ENCODE measurements at regions not wholly inside any gene's neighbourhood (a gene's known extent, or its start where the extent isn't known, plus 50 kb on each side); places are given as distances from the start of the nearest gene placed in this dataset.
"Not testable (repeated sequence)": the region's sequence is repeated elsewhere in the genome, so short reads cannot be mapped to it uniquely, and the experiment has no call there.

- no peak for FAIRE-seq
- no peak for DNase-seq (ENCODE audit: extremely low spot score, insufficient read length, low read depth)
Measured at GRCh38 chr5:120124031-120124430, 340.1 kb upstream of the PRR16 start.

- DNase-seq (ENCODE audit: extremely low spot score, insufficient read length, low read depth), result no peak
- FAIRE-seq, result no peak
Measured at GRCh38 chr5:120124961-120125360, 339.1 kb upstream of the PRR16 start.

- not testable (repeated sequence) for DNase-seq (ENCODE audit: extremely low spot score, insufficient read length, low read depth); FAIRE-seq
Measured at GRCh38 chr5:120132347-120132746, 331.8 kb upstream of the PRR16 start.

GRCh38 chr5:120134944-120135343 is 329.2 kb upstream of the PRR16 start:
- no peak for FAIRE-seq
- DNase-seq (ENCODE audit: extremely low spot score, insufficient read length, low read depth), result no peak

- FAIRE-seq (no peak), DNase-seq (ENCODE audit: extremely low spot score, insufficient read length, low read depth) (no peak)
Measured at GRCh38 chr5:120137582-120137981, 326.5 kb upstream of the PRR16 start.

- FAIRE-seq, result no peak
Measured at GRCh38 chr5:120139039-120139438, 325.1 kb upstream of the PRR16 start.

GRCh38 chr5:120140501-120140900 is 323.6 kb upstream of the PRR16 start:
- FAIRE-seq (no peak), DNase-seq (ENCODE audit: extremely low spot score, insufficient read length, low read depth) (no peak)

More at GRCh38 chr5:120139039-120139438, 325.1 kb upstream of the PRR16 start:
- no peak for DNase-seq (ENCODE audit: extremely low spot score, insufficient read length, low read depth)

GRCh38 chr5:120141076-120141475 is 323.0 kb upstream of the PRR16 start:
- DNase-seq (ENCODE audit: extremely low spot score, insufficient read length, low read depth) (no peak), FAIRE-seq (no peak)

- DNase-seq (ENCODE audit: extremely low spot score, insufficient read length, low read depth), result no peak
Measured at GRCh38 chr5:120146787-120147186, 317.3 kb upstream of the PRR16 start.

GRCh38 chr5:120147911-120148310 is 316.2 kb upstream of the PRR16 start:
- DNase-seq (ENCODE audit: extremely low spot score, insufficient read length, low read depth); FAIRE-seq: not testable (repeated sequence)

More at GRCh38 chr5:120146787-120147186, 317.3 kb upstream of the PRR16 start:
- no peak for FAIRE-seq

GRCh38 chr5:120150770-120151169 is 313.3 kb upstream of the PRR16 start:
- DNase-seq (ENCODE audit: extremely low spot score, insufficient read length, low read depth) (no peak), FAIRE-seq (no peak)

GRCh38 chr5:120151181-120151580 is 312.9 kb upstream of the PRR16 start:
- FAIRE-seq (no peak), DNase-seq (ENCODE audit: extremely low spot score, insufficient read length, low read depth) (no peak)

- no peak for DNase-seq (ENCODE audit: extremely low spot score, insufficient read length, low read depth)
- no peak for FAIRE-seq
Measured at GRCh38 chr5:120151825-120152224, 312.3 kb upstream of the PRR16 start.

- FAIRE-seq, result no peak
- no peak for DNase-seq (ENCODE audit: extremely low spot score, insufficient read length, low read depth)
Measured at GRCh38 chr5:120152472-120152871, 311.6 kb upstream of the PRR16 start.

GRCh38 chr5:120152931-120153330 is 311.2 kb upstream of the PRR16 start:
- no peak for FAIRE-seq
- no peak for DNase-seq (ENCODE audit: extremely low spot score, insufficient read length, low read depth)

- DNase-seq (ENCODE audit: extremely low spot score, insufficient read length, low read depth), result no peak
Measured at GRCh38 chr5:120153551-120153950, 310.5 kb upstream of the PRR16 start.

GRCh38 chr5:120155873-120156272 is 308.2 kb upstream of the PRR16 start:
- DNase-seq (ENCODE audit: extremely low spot score, insufficient read length, low read depth), result no peak
- no peak for FAIRE-seq

More at GRCh38 chr5:120153551-120153950, 310.5 kb upstream of the PRR16 start:
- no peak for FAIRE-seq

- FAIRE-seq (no peak), DNase-seq (ENCODE audit: extremely low spot score, insufficient read length, low read depth) (no peak)
Measured at GRCh38 chr5:120158211-120158610, 305.9 kb upstream of the PRR16 start.

- DNase-seq (ENCODE audit: extremely low spot score, insufficient read length, low read depth) (no peak), FAIRE-seq (no peak)
Measured at GRCh38 chr5:120159155-120159554, 304.9 kb upstream of the PRR16 start.

GRCh38 chr5:120160124-120160895 is 303.8 kb upstream of the PRR16 start:
- DNase-seq (ENCODE audit: extremely low spot score, insufficient read length, low read depth), result no peak
- no peak for FAIRE-seq

GRCh38 chr5:120162321-120162720 is 301.8 kb upstream of the PRR16 start:
- no peak for FAIRE-seq

GRCh38 chr5:120164037-120164436 is 300.1 kb upstream of the PRR16 start:
- FAIRE-seq (no peak), DNase-seq (ENCODE audit: extremely low spot score, insufficient read length, low read depth) (no peak)

More at GRCh38 chr5:120162321-120162720, 301.8 kb upstream of the PRR16 start:
- no peak for DNase-seq (ENCODE audit: extremely low spot score, insufficient read length, low read depth)
